PC-9 (cell line): ENCODE measurements at regions not wholly inside any gene's neighbourhood (a gene's known extent, or its start where the extent isn't known, plus 50 kb on each side); places are given as distances from the start of the nearest gene placed in this dataset.

Experiments
- EZH2 ChIP-seq: fragments of 200-600 bp; sonication (generic); IDR thresholded peaks from 2 replicates; pipeline ENCODE4 v1.8.0; 2017; ENCODE audit warnings: antibody characterized with exemption, low read depth
- TF ChIP-seq, protein P1 (sequence below): fragments of 200-600 bp; sonication (generic); conservative IDR thresholded peaks from 2 replicates; pipeline ENCODE4 v1.6.1; 2017; ENCODE audit warnings: mixed run types, antibody characterized with exemption, mild to moderate bottlenecking, moderate library complexity

DNA sequence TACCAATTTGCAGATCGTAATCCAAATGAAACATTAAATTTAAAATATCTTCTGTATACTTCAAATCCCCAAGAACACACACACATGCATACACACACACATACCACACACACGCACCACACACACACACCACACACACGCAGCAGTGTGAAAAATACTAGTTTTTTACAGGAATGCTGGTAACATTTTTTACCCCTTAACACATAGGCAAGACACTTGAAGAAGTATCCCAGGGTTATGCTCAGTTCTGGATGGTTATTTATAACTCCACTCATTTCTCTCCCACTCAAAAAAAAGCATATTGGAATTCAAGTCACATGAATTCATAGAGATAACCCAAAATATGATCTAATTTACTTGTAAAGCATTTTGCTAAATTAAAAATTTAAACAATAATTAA is 325.5 kb upstream of the SLC7A11 start:
- TF ChIP-seq, protein P1, sequence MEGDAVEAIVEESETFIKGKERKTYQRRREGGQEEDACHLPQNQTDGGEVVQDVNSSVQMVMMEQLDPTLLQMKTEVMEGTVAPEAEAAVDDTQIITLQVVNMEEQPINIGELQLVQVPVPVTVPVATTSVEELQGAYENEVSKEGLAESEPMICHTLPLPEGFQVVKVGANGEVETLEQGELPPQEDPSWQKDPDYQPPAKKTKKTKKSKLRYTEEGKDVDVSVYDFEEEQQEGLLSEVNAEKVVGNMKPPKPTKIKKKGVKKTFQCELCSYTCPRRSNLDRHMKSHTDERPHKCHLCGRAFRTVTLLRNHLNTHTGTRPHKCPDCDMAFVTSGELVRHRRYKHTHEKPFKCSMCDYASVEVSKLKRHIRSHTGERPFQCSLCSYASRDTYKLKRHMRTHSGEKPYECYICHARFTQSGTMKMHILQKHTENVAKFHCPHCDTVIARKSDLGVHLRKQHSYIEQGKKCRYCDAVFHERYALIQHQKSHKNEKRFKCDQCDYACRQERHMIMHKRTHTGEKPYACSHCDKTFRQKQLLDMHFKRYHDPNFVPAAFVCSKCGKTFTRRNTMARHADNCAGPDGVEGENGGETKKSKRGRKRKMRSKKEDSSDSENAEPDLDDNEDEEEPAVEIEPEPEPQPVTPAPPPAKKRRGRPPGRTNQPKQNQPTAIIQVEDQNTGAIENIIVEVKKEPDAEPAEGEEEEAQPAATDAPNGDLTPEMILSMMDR, result no peak
- TF ChIP-seq EZH2, result no peak
